Astrocyte of the hippocampus (primary cell): ENCODE measurements at regions not wholly inside any gene's neighbourhood (a gene's known extent, or its start where the extent isn't known, plus 50 kb on each side); places are given as distances from the start of the nearest gene placed in this dataset.
A peak's percentile ranks its signal among the peaks of the same experiment; 100 is the strongest.

Experiments used
- DNase-seq: peaks from one replicate; pipeline ENCODE4 v3.0.0; 2011; ENCODE audit warnings: low read depth, low spot score

DNA sequence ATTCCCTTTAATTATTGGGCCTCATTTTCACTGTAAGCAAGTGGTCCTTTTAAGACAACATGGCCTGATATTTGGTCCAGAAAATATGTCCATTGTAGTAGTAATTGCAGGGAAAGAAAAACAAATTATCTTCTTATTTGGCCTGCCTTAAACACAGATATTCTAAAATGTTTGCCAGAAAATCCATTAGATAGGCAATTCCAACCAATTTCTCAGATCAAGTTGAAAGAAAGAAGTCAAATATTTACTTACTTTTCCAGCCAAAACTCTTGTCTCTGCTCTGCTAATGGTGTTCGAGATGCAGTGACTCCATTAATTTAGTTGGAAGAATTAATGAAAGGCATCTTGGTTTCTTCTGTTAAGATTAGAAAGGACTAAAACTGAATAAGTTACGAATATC, 757.3 kb upstream of the IGFBP3 start:
- DNase-seq: no peak

DNA sequence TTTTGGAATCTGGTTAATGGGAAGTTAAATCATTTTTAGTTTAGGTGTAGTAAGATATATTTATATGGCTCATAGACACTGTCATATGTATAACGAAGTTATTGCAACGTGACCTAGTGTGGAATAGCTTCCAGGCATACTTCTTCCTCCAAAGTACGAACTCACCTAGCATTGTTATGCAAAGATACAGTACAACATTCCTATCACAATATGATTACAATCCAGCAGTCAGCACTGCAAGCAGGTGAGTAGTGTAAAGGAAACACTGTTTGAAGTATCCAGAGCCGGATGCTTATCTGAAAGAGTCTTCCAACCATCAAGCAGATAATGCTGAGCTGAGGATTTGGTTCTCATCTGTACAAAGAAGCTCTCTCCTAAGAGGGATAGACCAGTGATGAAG, 754.4 kb upstream of the IGFBP3 start:
- DNase-seq: no peak

DNA sequence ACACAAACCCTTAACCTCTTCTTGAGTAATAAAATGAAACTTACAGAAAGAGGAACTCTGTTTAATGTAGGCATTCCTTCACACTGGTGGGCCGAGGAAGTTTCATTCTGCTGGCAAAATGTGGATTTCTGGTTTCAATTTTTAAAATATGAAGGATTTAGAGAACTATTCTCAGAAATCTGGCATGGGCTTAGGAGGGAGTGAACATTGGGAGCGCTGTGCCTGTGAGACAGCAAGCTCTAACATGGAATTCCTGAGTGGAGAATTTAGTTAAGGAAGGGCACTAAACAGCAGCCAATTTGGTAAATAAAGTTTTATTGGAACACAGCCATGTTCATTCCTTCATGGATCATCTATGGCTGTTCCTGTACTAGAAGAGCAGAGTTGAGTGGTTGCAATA, 751.8 kb upstream of the IGFBP3 start:
- no peak for DNase-seq

DNA sequence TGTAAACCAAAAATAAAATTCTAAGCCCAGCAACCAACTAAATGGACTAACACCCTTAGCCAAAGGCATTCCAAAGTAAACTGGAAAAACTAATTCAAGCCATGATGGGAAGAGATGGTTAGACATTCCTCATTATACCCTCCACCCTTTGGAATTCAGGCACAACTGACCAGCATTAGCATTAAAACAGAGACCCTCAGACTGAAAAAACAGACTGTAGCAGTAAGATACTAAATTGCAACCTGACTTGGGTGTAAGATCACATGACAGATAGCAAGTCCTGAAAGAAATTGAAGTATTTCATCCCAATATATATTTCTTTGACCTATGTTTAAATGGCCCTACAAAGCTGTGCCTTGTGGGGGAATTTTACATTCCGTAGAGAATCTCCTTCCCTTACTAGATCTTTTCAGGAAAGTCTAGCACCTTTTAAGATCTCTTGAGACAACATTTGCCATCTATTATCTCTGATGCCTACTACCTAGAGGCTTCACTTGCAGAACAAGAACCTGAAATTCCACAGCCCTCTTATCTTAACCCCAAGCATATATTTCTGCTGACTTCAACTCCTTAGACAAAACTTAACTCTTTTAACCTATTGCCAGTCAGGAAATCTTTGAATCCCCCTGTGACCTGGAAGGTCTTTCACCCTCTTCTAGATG, 750.2 kb upstream of the IGFBP3 start:
- DNase-seq: no peak

DNA sequence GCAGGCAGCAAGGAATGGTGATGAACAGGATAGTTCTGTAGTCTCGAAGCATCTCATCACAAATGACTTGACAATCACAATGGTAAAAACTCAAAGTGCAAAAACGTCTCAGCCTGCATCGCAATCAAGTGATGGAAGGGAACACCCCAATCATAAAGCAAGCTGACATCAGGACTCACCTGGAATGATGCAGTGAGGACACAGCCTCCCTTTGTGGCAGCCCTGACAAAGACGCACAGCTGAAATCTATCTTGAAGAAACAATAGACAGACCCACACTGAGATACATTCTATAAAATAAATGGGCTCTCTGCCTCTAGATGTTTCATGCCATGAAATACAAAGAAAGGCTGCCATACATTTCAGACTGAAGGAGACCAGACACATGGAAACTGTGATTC, 748.0 kb upstream of the IGFBP3 start:
- no peak for DNase-seq

DNA sequence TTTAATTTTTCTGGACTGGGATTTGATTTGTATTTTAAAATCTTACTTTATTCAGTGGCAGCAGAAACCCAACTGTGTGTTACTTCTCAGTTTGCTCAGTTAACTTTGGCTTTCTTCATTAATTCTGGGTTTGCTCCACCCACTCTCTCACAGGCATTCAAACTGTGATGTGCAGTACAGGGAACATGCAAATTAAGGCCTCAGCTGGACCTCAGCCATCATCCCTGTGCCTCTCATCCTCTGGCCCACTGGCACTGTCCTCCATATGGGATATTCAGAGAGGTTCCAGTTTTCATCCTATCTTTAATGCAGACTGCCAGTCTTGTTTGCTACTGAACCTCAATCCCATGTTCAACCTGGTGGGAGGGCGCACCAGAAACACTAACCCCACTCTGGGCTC, 743.4 kb upstream of the IGFBP3 start:
- no peak for DNase-seq

DNA sequence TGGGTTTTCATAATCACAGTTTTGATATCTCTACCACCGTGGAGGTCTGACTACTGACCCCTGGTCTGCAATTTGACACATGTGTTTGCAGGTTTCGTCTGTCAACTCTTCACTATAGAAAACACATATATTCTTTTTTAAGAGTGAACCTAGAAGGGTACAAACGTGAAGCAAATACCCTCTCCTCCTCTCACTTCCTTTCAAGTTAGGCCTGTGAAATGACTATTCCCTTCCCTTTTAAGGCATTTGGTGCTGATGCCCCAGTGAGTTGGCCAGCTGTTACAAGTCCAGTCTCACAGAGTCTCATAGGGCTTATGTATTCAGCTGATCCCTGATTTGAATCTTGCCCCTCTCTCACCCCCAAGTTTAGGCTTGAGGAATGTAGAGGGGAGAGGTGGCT, 742.0 kb upstream of the IGFBP3 start:
- DNase-seq: no peak

DNA sequence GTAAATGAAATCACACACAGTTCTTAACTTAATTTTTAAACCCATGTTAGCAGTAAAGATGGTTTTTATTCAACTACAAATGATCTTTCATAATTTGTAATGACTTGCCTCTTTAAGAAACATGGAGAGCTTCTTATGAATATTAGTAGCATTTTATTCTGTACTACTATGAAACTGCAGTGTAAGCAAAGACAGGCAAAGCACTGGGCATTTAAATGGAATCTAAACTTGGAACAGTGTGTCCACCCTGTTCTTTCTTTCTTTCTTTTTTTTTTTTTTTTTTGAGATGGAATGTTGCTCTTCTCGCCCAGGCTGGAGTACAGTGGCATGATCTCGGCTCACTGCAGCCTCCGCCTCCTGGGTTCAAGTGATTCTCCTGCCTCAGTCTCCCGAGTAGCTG, 740.4 kb upstream of the IGFBP3 start:
- no peak for DNase-seq

DNA sequence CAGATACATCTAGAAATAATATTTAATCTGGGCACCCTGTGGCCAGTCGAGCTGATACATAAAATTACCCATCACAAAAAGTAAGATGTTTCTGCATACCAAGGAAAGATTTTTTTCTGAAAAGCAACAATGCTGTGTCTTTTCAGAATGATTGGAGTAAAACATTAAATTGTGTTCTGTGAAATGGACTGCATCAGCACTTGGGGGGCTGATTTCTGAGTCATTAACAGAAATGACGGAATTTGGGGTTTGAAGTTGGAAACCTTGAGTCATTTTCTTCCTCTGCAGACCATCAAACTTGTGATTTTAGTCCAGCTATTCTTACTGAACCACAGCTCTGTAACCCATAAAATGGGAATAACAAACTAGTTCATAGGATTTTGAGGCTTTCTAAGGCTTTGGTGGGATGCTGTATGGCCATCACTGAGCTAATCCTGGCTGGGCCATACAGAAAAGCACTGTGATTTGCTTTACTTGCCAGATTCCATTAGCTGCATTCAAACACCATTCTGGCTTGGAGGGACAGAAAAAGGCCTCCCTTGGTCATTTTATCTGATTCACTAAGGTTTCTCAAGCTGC, 739.4 kb upstream of the IGFBP3 start:
- DNase-seq: peak; percentile 14

DNA sequence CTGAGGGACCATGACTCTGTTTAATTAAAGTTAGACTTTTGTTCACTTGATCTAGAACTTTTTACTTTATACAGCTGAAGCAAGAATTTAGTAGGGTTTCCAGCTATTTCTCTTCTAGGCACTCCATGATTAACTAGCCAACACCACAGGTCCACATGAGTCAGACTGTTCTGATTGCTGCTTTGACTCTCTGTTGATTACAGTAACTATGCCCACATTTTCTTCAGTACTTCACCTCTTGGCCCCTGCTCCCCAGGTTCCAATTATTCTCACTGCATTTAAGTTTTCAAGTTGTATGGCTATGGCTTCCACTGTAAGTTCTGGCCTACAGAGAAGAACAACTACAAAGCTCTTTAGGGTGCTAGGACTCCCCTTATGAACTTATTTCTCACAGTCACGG, 737.2 kb upstream of the IGFBP3 start:
- peak; percentile 20 for DNase-seq

DNA sequence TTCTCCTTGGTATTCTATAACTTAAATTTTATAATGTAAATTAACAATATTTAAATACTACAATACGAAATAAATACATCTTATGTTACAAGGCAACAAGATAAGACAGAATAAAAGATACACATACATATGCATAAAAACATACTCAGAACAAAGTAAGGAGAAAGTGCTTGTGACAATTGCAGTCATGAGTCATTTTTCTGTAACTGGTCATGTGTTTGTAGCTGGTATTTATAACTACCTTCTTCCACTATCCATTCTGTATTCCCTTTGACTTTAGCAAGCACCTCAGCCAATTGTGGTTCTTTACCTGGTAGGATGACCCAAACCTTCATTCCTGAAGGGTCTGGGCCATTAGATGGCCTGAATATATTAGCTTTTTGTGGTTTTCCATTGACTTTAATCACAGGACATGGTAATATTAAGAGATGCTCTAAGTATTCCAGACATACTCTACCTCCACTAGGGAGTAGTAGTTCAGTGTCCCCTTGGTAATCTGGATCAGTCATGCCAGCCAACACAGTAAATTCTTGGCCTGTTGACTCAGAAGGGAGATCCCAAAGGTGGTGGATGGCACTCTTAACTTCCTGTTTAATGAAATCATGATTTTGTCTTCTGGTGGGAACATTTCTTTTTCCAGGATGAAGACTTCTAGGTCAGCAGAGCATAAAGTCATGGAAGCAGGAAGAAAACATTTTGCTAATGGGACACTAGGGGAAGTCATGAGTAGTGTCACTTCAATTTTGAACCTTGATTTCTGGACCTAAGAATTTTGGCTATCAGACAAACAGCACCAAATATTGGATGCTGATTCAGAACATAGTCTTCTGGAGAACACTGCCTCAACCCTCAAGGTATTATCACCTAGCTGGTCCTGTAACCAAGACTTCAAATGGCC, 733.7 kb upstream of the IGFBP3 start:
- DNase-seq: no peak

DNA sequence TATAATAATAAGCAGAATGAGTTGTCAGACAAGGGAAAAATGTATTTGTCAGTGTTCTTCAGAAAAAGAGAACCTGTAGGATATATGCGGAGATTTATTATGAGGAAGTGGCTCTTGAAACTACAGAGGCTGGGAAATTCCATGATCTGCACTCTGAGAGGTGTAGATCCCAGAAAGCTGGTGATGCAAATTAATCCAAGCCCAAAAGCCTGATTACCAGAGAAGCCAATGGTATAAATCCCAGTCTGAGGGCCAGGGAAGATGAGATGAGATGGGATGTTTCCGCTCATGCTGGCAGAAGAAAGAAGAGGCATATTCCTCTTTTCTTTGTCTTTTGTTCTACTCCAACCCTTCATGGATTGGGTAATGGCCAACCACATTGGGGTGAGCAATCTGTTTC, 732.8 kb upstream of the IGFBP3 start:
- no peak for DNase-seq

DNA sequence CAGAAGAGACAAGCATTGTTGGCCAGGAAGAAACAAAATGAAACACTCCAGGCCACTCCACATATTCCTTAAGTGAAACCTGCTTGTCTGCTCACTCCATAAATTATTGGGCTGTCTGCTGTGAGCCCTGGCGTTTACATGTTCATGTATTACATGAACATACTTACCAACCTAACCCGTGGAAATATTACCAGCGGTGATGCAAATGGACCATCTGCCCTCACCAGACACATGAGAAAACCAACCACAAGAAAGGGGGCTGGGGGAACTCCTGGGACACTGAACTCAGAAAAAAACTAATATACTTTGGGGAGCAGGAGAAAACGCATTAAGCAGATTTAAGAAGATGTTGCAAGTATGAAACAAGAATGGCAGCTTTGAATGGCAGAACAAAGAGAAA, 731.2 kb upstream of the IGFBP3 start:
- no peak for DNase-seq

DNA sequence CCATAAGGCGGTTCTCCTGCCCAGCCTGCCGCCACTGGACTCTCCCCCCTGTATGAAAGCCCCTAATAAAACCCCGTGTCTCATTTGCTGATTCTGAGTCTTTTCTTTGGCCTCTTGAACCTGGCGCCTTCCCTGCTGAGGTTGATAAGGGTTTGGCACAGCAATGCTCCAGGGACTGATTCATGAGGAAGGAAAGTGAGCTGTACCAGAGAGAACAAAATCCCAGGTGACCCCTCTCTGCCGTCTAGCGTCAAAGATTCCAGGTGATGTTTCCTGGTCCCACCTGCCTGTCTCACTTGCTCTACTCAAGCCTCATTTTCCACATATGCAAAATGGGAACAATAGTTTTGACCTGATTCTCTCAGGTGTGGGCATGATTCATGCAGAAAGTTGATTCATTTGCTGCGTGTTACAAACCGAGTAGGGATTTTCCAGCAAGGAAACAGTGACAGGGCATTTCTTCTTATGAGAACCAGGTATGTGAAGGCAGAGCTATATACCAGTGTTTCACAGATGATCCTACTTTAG, 730.6 kb upstream of the IGFBP3 start:
- no peak for DNase-seq

DNA sequence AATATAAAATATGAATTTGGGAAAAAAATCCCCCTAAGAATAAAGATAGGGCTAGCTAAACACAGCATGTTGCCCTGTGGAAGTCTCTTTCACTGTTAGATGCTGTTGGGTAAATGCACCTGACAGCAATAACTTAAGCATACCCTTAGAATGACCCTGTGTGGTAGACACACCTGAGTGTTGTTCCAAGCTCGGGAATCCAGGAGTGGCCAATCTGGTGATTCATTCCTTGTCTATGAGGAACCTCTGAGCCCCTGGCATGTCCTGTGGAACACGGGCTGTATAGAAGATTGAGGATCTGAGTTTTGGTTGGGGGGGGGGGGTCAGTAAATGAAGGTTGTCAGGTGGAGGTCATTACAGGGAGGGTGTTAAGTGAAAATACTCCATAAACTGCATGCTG, 730.0 kb upstream of the IGFBP3 start:
- DNase-seq: no peak

DNA sequence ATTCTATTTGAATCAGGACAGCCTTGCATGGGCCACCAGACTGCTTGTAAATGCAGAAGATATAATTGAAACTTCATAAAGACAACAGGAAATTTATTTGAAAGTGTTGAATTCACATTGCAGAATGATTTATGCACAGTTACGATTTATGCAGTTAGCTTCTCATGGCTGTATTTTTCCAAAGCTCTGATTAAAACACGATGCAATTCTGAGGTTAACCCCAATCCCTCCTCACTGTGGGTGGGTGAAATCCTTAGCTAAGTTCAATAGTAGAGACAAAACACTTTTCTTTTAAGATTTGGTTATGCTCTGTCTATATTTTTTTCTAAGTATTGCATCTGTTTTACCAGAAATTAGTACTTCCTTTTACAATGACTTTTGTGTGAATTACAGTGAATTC, 728.8 kb upstream of the IGFBP3 start:
- no peak for DNase-seq

DNA sequence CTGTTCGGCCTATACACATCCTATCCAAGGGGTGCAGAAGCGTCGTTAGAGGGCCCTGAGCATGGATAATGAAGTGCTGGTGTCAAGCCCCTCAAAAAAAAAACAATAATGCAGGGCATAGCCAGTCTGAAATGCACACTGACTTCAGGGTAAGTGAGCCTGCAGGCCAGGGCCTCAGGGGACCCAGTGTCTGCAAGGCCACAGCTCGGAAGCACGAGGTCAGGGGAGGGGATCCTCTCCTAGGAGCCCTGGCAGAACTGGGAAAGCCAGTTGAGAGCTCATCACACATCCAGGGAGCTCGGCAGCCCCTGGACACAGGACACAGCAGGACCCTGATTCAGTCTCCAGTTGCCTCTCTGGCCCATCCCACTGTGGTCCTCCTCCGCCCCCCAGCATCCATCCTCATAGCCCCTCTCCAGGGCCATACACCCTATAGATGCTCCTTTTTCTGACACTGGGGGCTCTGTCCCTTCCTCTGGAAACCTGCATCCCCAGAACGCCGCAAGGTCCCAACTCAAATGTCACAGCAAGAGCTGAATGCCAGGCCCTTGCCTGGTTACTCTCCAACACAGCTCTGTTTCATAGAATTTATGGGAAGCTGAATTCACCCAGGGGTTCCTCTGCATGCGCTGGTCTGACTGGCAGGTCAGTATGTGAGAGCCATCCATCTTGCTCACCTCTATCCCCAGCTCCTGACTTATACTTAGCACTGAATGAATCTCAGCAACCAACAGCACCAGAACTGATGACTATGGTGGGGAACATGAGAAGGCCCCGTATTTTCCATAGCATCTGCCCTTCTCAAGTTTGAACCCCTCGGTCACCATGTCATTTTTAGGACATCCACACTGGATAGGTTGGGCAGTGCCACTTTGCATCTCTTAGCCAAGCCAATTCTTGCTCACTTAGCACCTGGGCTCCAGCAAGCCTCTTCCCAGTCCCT, 717.0 kb upstream of the IGFBP3 start:
- no peak for DNase-seq

DNA sequence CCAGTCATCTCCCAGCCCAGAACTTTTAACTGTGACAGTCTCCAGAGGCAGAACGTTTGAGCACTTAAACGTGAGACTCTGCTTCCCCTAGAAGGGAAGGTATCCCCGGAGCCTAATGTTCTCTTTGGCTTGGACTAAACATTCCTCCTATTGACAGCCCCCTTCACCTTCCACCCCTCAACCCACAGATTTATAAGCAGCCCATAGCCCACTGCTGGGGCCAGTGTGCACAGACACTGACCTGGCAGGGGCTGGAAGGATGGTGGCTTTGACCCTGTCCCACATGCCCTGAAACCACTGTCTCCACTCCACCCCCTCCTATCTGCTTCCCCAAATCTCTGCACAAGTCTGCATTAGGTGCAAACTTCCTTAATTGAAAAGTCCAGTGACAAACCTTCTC, 715.0 kb upstream of the IGFBP3 start:
- DNase-seq: no peak

DNA sequence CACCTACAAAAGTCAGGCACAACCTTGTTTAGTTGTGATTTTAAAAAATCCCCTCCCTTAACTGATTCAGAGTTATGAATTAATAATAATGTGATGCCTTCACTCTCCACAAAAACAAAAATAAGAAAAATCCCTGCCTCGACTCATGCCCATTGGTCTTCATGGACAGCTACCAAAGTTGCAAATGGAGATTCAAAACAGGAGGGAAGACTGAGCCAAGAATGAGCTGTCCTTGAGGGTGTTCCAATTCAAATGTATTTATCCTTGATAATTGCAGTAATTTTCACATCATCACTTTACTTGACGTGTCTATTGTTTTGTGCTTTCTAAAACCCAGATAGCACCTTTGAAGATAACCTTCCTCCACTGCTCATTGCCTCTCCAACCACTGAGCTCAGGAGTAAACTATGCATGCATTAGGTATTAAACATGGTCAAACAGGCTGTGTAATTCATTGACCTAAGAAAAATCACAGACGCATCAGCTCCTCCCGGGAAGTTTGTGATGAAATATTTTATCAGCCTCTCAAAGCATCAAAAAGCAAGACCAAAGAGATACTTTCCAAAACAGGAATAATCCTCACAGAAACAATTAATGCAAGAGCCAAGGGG, 712.7 kb upstream of the IGFBP3 start:
- DNase-seq: peak; percentile 26

DNA sequence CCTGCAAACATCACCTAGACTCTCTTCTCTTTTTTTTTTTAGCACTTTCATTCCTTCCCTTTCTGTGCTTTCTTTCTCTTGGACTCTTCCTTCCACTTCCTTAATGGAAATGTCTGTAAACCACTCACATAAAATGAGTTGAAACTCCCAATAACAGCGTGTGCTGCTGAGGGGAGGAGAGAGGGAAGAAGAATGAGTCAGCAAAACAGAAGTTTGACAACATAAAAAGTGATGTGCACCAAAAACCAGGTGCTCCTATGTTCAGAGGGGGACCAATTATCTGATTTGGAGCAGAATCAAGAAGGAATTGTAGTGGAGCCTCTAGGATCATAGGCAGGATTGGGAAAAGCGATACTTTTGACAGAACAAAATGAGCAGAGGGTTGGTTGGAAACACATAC, 712.1 kb upstream of the IGFBP3 start:
- no peak for DNase-seq

DNA sequence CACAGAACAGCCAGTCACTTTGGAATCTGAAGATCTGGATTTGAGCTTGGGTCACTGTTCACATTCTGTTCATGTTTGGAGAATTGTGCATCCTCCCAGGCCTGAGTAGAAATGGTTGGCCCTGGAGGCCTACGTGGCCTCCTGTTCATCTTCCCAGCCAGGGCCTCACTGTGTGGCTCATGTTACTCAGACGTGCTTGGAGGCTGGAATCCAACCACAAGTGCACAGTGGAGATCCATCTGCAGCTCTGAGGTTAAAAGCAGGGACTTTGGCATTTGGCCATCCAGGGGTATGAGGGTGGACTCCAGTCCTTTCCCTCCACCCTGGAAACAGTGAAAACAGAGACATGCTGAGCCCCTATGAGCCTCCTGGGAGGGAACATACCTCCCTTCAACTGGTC, 709.0 kb upstream of the IGFBP3 start:
- peak; percentile 50 for DNase-seq
